B cell (primary cell): ENCODE measurements at regions not wholly inside any gene's neighbourhood (a gene's known extent, or its start where the extent isn't known, plus 50 kb on each side); places are given as distances from the start of the nearest gene placed in this dataset.

Experiments
- ATAC-seq: fragments of 200-7000 bp; cut with Tn5 transposase; one replicate; pipeline ENCODE4 v1.10.0; 2021; ENCODE audit warnings: low read depth, mild to moderate bottlenecking, moderate number of reproducible peaks, moderate library complexity
- CTCF ChIA-PET: fragments of 350-600 bp; sonication (Branson Sonifier 250); formaldehyde crosslinking; loops from one replicate; lab custom pipeline; 2021; ENCODE audit warnings: antibody characterized with exemption, inconsistent platforms; lab: Charles Lee
- POLR2A ChIA-PET: fragments of 350-600 bp; sonication (Branson Sonifier 250); formaldehyde crosslinking; loops from one replicate; lab custom pipeline; 2021; ENCODE audit warnings: antibody characterized with exemption; lab: Charles Lee
- DNase-seq: peaks from one replicate; pipeline ENCODE4 v3.0.0; 2013
- H2AFZ ChIP-seq: 2 replicates; pipeline ENCODE4 v1.6.1; 2012; ENCODE audit warnings: mild to moderate bottlenecking, low read depth, low read length; ENCODE audit not compliant: insufficient read depth, poor library complexity, severe bottlenecking
- H3K27ac ChIP-seq, 2 donors: 1 replicate in 1 of 2; 2 replicates in 1 of 2; pipeline ENCODE4 v1.5.1; 2012 to 2013; ENCODE audit warnings: low read length in 2 of 2, mild to moderate bottlenecking in 2 of 2, moderate library complexity in 1 of 2
- H3K27me3 ChIP-seq, 4 experiments: fragments of 200-600 bp in 1 of 4; sonication (generic) in 1 of 4; replicated peaks in 1 of 4; 1 replicate in 2 of 4; 2 replicates in 2 of 4; pipeline versions ENCODE4 v1.6.1 to v1.7.0; 2013 to 2016; ENCODE audit warnings: low read length in 3 of 4, mild to moderate bottlenecking in 2 of 4, mixed read lengths in 1 of 4, moderate library complexity in 1 of 4; ENCODE audit not compliant: insufficient read depth in 4 of 4, control insufficient read depth in 3 of 4; ENCODE audit errors: control extremely low read depth in 1 of 4
- H3K36me3 ChIP-seq, 2 experiments: replicated peaks in 1 of 2; 1 replicate in 1 of 2; 2 replicates in 1 of 2; pipeline versions ENCODE4 v1.6.1 to v1.7.1; 2013; ENCODE audit warnings: low read length in 1 of 2; ENCODE audit not compliant: insufficient read depth in 2 of 2, control insufficient read depth in 1 of 2; ENCODE audit errors: control extremely low read depth in 1 of 2, extremely low read depth in 1 of 2
- H3K4me1 ChIP-seq, 2 donors: fragments of 200-600 bp in 1 of 2; sonication (generic) in 1 of 2; 1 replicate in 1 of 2; 2 replicates in 1 of 2; pipeline versions ENCODE4 v1.5.1 to v1.6.1; 2013 to 2017; ENCODE audit warnings: low read length in 2 of 2; ENCODE audit not compliant: control insufficient read depth in 2 of 2, insufficient read depth in 2 of 2
- H3K4me2 ChIP-seq: replicated peaks from 2 replicates; pipeline ENCODE3; 2012; ENCODE audit warnings: mild to moderate bottlenecking, low read depth, low read length; ENCODE audit not compliant: poor library complexity, severe bottlenecking
- H3K4me3 ChIP-seq, 5 experiments: fragments of 200-600 bp in 1 of 5; sonication (generic) in 1 of 5; 1 replicate in 3 of 5; 2 replicates in 2 of 5; pipeline versions ENCODE4 v1.5.1 to v1.7.0; 2011 to 2016; ENCODE audit warnings: low read length in 4 of 5, mild to moderate bottlenecking in 4 of 5, low read depth in 2 of 5, control low read depth in 1 of 5, moderate library complexity in 1 of 5; ENCODE audit not compliant: insufficient read depth in 1 of 5; ENCODE audit errors: control extremely low read depth in 1 of 5, extremely low read depth in 1 of 5
- H3K79me2 ChIP-seq: fragments of 200-600 bp; sonication (generic); one replicate; pipeline ENCODE4 v1.6.0; 2016; ENCODE audit warnings: low read length; ENCODE audit not compliant: control insufficient read depth, insufficient read depth
- H3K9ac ChIP-seq: fragments of 200-600 bp; sonication (generic); 2 replicates; pipeline ENCODE4 v1.6.1; 2017; ENCODE audit warnings: mild to moderate bottlenecking, low read length, moderate library complexity
- H3K9me3 ChIP-seq, 3 donors: one replicate each; pipeline versions ENCODE4 v1.6.1 to v1.7.1; 2013; ENCODE audit warnings: low read length in 2 of 3; ENCODE audit not compliant: control insufficient read depth in 2 of 3, insufficient read depth in 1 of 3; ENCODE audit errors: control extremely low read depth in 1 of 3
- H4K20me1 ChIP-seq: 2 replicates; pipeline ENCODE4 v1.6.0; 2012; ENCODE audit warnings: mild to moderate bottlenecking, low read length; ENCODE audit not compliant: insufficient read depth, control insufficient read depth, poor library complexity, severe bottlenecking
- H3K27ac Mint-ChIP-seq: one replicate; pipeline ENCODE4 v1.8.0; 2021; ENCODE audit warnings: mixed read lengths
- H3K27me3 Mint-ChIP-seq: one replicate; pipeline ENCODE4 v1.8.0; 2021; ENCODE audit warnings: mixed read lengths
- H3K4me1 Mint-ChIP-seq: one replicate; pipeline ENCODE4 v1.8.0; 2021; ENCODE audit warnings: mixed read lengths
- H3K4me3 Mint-ChIP-seq: one replicate; pipeline ENCODE4 v1.8.0; 2021; ENCODE audit warnings: mixed read lengths
- H3K9me3 Mint-ChIP-seq: one replicate; pipeline ENCODE4 v1.8.0; 2022; ENCODE audit warnings: mixed read lengths; ENCODE audit not compliant: insufficient read depth
- EZH2 ChIP-seq: IDR thresholded peaks from 2 replicates; pipeline ENCODE4 v1.6.1; 2012; ENCODE audit warnings: borderline replicate concordance, low read depth, mild to moderate bottlenecking, moderate library complexity, low read length; ENCODE audit not compliant: insufficient read depth, poor library complexity, severe bottlenecking
- WGBS: methylation state at CpG from one replicate; pipeline ENCODE4 v1.1.5; 2013; ENCODE audit warnings: missing lambda C conversion rate; ENCODE audit not compliant: insufficient coverage; 5-methylcytosine and 5-hydroxymethylcytosine counted together
- intact Hi-C: fragments of 100-400 bp; cut with micrococcal nuclease; formaldehyde crosslinking; loops from one replicate; pipeline ENCODE4 v1.10.0; 2022
- TF ChIP-seq, protein P1 (sequence below): fragments of 200-600 bp; IDR thresholded peaks from one replicate; pipeline ENCODE4 v1.8.0; 2022; ENCODE audit warnings: antibody characterized with exemption, mild to moderate bottlenecking

DNA sequence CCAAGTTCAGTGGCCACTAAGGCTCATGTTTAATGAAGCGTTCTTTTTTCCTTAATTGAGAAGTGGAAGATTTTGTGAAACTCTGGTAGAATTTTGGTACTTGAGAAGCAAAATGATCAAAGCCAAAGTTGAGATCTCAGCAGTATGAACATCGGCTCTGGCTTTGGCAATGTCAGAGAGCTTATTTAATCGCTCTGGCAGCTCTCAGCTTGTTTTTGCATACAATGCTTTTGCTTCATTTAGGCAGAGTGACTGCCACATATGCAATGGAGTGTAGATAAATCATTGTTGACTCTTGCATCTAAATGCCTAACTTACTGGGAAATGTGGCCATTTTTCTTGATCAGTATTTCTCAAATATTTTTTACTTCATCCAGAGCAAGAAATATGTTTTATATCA lies 135.7 kb downstream of the AASDH start:
- Histone ChIP-seq H3K36me3 (no peaks in the 10 kb centered on the region), H3K79me2 (no peaks in the 10 kb centered on the region), H3K9ac (no peak overlapping the region), H3K9me3 (no peaks in the 10 kb centered on the region), H3K27me3 (no peaks in the 10 kb centered on the region), H3K4me2 (no peak overlapping the region), H3K27ac (no peak overlapping the region), H2AFZ (no peak overlapping the region), H3K4me3 (no peak overlapping the region), H3K4me1 (no peaks in the 10 kb centered on the region), H4K20me1 (no peaks in the 10 kb centered on the region)
- CTCF ChIA-PET: no interaction called here
- ATAC-seq: no peak
- Mint-ChIP-seq H3K4me1 (no peaks in the 10 kb centered on the region), H3K27me3 (peaks cover 3% of the 10 kb centered on the region), H3K9me3 (no peaks in the 10 kb centered on the region), H3K27ac (no peak overlapping the region), H3K4me3 (no peak overlapping the region)
- WGBS: 100% methylated on average over 3 of the region's 3 CpGs
- POLR2A ChIA-PET: no interaction called here
- no peak for TF ChIP-seq EZH2
- TF ChIP-seq, protein P1, sequence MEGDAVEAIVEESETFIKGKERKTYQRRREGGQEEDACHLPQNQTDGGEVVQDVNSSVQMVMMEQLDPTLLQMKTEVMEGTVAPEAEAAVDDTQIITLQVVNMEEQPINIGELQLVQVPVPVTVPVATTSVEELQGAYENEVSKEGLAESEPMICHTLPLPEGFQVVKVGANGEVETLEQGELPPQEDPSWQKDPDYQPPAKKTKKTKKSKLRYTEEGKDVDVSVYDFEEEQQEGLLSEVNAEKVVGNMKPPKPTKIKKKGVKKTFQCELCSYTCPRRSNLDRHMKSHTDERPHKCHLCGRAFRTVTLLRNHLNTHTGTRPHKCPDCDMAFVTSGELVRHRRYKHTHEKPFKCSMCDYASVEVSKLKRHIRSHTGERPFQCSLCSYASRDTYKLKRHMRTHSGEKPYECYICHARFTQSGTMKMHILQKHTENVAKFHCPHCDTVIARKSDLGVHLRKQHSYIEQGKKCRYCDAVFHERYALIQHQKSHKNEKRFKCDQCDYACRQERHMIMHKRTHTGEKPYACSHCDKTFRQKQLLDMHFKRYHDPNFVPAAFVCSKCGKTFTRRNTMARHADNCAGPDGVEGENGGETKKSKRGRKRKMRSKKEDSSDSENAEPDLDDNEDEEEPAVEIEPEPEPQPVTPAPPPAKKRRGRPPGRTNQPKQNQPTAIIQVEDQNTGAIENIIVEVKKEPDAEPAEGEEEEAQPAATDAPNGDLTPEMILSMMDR: no peak
- intact Hi-C loops: no loop called here
- DNase-seq: no peak

DNA sequence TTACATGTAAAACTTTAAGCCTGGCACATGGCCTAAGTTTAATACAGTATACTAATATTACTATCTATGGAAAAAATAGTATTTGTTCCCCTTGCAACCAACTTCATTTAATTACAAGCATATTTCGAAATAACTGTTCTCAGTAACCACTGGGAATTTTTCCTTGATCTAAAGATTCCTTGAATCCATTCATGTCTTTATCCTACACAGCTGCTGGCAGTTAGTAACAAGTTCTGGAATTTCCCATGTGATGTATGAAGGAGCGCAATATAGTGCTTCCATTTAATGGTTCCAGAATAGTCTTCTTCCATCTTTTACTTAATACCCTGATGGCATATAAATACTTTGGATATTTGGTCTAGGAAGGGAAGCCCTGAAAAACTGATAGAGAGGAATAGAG lies 136.5 kb downstream of the AASDH start:
- intact Hi-C loops: no loop called here
- no peaks in the 10 kb centered on the region for H4K20me1 ChIP-seq
- no peak overlapping the region for H3K9ac ChIP-seq
- Mint-ChIP-seq H3K4me1 (no peaks in the 10 kb centered on the region), H3K27me3 (peaks cover 3% of the 10 kb centered on the region), H3K4me3 (no peak overlapping the region), H3K9me3 (no peaks in the 10 kb centered on the region), H3K27ac (no peak overlapping the region)
- TF ChIP-seq EZH2: no peak
- TF ChIP-seq, protein P1: no peak
- no peaks in the 10 kb centered on the region for H3K4me1 ChIP-seq
- H3K27ac ChIP-seq: no peak overlapping the region
- no peaks in the 10 kb centered on the region for H3K36me3 ChIP-seq
- no peak overlapping the region for H3K4me3 ChIP-seq
- H2AFZ ChIP-seq: no peak overlapping the region
- ATAC-seq (no peak), DNase-seq (no peak)
- WGBS: no CpG with 5 or more reads among the region's 2 CpGs
- no peak overlapping the region for H3K4me2 ChIP-seq
- ChIA-PET CTCF (no interaction called here), POLR2A (no interaction called here)
- no peaks in the 10 kb centered on the region for H3K79me2 ChIP-seq
- H3K27me3 ChIP-seq: no peaks in the 10 kb centered on the region
- H3K9me3 ChIP-seq: no peaks in the 10 kb centered on the region
